NCI-H1048 (cell line): ENCODE measurements at regions not wholly inside any gene's neighbourhood (a gene's known extent, or its start where the extent isn't known, plus 50 kb on each side); places are given as distances from the start of the nearest gene placed in this dataset.
"Not testable (repeated sequence)": the region's sequence is repeated elsewhere in the genome, so short reads cannot be mapped to it uniquely, and the experiment has no call there.

ENCODE experiments used
- DNase-seq: peaks from one replicate; lab custom pipeline; 2025; lab: John Stamatoyannopoulos, UW

DNA sequence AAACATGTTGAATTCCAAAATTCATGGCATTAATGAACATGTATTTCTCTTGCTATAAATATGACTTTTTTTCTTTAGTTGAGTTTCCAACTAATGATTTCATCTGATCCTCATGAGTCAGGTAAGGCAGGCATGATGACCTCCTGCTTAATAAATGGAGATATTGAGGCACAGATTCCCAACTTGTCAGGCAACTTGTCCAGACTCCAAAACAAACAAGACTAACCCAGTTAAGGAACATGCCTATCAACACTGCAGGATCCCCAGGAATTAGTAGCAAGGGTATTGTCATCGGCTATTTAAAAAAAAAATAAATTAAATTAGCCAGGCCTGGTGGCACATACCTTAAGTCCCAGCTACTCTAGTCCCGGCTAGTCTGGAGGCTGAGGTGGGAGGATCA is 121.3 kb upstream of the SALL4 start:
- DNase-seq, result no peak

DNA sequence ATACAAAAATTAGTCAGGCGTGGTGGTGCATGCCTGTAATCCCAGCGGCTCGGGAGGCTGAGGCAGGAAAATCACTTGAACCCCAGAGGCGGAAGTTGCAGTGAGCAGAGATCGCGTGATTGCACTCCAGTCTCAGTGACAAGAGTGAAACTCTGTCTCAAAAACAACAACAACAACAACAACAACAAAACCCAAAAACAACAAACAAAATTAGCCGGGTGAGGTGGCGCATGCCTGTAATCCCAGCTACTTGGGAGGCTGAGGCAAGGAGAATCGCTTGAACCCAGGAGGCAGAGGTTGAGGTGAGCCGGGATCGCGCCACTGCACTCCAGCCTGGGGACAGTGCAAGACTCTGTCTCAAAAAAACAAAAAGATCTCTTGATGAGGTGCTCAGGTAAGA is 120.5 kb upstream of the SALL4 start:
- DNase-seq, result not testable (repeated sequence)

DNA sequence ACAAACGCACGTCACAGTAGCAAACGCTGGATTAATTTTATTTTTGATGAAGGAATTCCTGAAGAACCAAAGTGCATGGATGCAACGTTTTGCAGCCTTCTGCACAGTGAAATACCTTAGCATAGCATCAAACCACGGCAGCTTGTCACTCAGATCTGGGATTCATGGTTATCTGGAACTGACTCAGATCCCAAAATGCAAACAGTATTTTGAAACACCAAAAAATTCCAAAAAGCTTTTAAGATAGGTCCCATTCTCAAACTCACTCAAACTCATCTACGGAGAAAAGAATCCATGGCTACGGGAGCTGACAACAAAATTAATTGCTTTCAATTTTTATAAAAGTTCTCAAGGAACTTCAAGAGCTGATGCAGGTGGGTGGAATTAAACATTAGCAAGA is 116.2 kb upstream of the SALL4 start:
- DNase-seq, result no peak

GRCh38 chr20:51917886-51918535 is 115.7 kb upstream of the SALL4 start:
- DNase-seq, result no peak

DNA sequence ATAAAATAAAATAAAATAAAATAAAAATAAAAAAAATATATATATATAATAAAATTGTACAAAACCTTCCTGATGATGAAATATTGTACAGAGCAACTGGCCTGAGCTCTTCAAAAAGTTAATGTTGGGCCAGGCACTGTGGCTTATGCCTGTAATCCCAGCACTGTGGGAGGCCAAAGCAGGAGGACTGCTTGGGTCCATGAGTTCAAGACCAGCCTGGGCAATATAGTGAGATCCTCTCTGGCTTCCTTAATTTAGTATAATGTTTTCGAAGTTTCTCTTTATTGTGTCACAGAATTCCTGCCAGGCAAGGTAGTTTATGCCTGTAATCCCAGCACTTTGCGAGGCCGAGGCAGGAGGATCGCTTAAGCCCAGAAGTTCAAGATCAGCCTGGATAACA is 113.9 kb upstream of the SALL4 start:
- DNase-seq, result no peak

- no peak for DNase-seq
Measured at GRCh38 chr20:51914758-51915157, 112.4 kb upstream of the SALL4 start.

- no peak for DNase-seq
Measured at GRCh38 chr20:51910321-51911050, 108.2 kb upstream of the SALL4 start.

GRCh38 chr20:51906679-51907078 is 104.4 kb upstream of the SALL4 start:
- DNase-seq, result no peak

GRCh38 chr20:51906049-51906448 is 103.7 kb upstream of the SALL4 start:
- no peak for DNase-seq

- no peak for DNase-seq
Measured at GRCh38 chr20:51902933-51903332, 100.6 kb upstream of the SALL4 start.

GRCh38 chr20:51900443-51900842 is 98.1 kb upstream of the SALL4 start:
- DNase-seq, result no peak

DNA sequence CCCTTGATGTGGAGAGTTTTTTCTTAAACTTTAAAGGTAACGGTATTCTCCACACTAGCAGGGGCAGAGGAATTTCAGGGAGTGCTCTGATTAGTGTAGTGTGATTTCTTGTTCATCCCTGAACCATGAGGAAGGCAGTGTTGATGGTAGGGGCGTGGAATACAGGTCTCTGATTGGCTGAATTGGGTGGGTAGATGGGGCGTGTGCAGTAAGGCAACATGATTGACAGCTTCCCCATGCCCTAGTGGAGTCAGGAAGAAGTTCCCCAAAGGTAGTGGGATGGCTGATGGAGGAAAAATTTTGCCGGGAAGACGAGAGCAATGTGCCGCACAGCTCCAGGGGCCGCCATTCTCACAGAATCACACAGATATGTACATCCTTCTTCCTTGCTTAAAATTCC is 97.4 kb upstream of the SALL4 start:
- no peak for DNase-seq

- no peak for DNase-seq
Measured at GRCh38 chr20:51898788-51899187, 96.5 kb upstream of the SALL4 start.

GRCh38 chr20:51894619-51895018 is 92.3 kb upstream of the SALL4 start:
- DNase-seq, result no peak

- DNase-seq, result no peak
Measured at GRCh38 chr20:51894201-51894600, 91.9 kb upstream of the SALL4 start.

GRCh38 chr20:51893723-51894122 is 91.4 kb upstream of the SALL4 start:
- no peak for DNase-seq

DNA sequence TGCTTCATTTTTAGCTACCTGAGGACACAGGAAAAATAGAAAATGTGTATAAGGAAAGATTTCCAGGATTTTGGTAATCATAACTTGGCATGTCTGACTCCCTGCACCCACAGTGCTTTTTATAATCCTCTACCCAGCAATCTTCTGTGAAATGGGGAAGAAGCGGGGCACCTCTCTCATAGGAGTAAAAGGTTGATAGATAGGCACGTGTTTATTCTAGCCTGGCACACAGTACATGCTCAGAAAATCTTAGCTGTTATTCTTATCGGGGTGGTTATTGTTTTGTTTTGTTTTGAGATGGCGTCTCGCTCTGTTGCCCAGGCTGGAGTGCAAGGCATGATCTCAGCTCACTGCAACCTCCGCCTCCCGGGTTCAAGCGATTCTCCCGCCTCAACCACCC is 87.7 kb upstream of the SALL4 start:
- DNase-seq, result no peak

DNA sequence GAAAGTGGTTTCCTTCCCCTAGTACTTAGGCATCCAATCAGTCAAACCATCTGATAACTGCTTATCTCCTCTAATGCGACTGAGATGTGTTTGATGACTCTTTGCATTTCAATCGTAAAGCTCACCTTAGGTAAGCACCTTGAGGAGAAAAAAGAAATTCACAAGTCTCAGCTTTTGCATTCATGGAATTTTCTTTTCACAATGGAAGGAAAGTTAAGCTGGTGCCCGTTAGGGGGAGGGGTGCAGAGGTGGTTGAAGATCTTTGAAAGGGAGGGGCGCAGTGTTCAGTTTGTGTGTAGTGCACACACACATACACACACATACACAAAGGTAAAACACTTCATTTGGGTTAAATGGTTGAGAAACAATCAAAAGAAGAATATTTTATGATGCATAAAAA is 87.1 kb upstream of the SALL4 start:
- DNase-seq, result no peak

DNA sequence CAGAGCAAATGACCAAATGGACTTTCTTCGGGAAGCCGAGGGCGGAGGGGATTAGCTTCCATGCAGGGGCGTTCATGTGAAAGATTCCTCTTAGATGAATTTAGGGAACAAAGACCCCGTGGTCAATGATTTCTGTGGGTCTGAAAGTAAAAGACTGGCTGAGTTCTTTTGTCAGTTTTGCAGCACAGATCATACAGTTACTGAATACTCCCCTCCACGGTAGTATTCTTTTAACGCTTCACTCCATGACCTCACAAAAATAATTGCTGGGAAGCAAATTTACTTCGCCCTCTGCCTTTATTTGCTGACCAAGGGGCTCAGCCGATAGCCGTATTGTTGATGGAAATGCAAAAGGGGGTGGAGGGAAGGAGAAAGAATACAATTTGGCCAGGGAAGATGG is 86.0 kb upstream of the SALL4 start:
- DNase-seq, result no peak

DNA sequence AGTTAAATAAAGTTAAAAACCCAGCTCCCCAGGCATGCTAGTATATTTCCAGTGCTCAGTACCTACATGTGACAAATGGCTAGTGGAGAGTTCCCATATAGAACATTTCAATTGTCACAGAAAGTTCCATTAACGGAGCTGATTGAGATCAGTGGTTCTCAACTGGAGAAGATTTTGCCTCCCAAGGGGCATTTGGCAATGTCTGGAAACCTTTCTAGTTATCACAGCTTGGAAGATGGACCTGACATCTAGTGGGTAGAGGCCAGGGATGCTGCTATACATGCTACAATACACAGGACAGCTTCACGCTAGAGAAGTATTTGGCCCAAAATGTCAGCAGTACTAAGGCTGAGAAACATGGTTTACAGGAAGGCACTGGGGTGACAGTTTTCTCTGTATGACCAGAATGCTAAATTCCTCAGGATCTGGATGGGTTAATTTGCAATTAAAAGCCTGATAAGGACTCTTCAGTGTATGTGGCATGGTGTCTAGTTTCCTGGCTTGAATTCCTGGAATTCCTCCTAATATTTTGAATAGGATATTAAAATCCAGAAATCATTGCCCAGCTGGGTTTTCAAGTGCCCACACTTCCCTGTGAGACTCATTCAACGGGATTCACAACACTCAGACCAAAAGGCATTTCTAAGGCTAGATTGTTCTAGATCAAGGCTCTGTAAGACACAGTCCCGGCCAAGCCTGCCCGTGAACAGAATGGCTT is 84.7 kb upstream of the SALL4 start:
- DNase-seq, result no peak

GRCh38 chr20:51886341-51886740 is 84.0 kb upstream of the SALL4 start:
- DNase-seq, result no peak

DNA sequence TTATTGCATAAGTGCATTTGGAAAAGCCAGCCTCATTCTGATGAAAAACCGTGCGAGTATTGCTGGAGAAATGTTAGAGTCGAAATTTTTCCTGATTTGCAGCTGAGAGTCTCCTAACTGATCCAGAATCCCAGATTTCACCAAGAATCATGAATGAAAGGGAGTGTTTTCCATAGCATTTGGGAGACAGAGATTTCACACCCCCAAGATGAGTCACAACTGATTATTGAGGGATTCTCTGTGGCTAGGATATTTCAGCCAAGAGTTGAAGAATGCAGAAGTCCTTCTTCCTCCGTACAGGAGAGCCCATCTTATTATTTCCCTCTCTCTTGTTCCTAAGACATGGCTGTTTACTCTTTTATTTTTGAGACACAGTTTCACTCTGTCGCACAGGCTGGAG is 82.2 kb upstream of the SALL4 start:
- DNase-seq, result no peak

DNA sequence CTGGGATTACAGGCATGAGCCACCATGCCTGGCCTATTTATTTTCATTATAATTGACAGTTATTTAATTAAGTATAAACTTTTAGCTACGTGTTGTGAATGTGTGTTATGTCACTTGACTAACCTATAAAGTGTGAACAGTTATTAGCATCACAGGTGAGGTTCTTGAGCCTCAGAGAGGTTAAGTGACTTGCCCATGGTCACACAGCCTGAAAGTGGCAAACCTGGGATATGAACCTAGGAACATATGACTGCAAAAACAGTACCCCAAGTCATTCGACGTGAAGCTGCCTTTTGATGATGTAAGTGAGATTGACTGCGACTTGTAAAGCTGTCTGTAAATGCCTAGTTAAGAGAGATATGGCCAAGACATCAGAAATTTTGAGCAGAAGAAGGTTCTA is 77.9 kb upstream of the SALL4 start:
- DNase-seq, result no peak
